ENCODE measurements at regions not wholly inside any gene's neighbourhood (a gene's known extent, or its start where the extent isn't known, plus 50 kb on each side); places are given as distances from the start of the nearest gene placed in this dataset.

DNA sequence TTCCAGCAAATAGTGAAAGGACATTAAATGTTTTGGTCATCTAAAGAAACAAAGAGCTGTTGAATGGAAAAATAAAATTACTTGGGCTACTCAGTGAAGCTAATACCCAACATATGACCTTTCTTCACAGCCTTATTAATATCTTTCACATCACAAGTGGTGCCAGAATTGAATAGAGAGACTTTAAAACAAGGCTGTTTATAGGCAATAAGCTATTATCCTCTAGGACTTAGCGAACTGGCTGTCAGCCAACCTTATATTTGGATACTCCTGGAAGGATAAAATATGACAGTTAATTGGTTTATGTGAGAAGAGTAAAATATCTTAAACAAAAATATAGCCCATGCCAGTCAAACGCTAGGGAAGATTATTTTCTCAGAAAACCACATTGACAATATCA is 225.5 kb upstream of the BLID start:
- no peak for TF ChIP-seq EGR1 (IDR thresholded peaks at IDR 0.05)
- TF ChIP-seq TEAD4 (IDR thresholded peaks at IDR 0.05) = no peak
- TF ChIP-seq TCF12 (IDR thresholded peaks at IDR 0.05; ENCODE audit: low read depth) = no peak
- TF ChIP-seq, protein P1, sequence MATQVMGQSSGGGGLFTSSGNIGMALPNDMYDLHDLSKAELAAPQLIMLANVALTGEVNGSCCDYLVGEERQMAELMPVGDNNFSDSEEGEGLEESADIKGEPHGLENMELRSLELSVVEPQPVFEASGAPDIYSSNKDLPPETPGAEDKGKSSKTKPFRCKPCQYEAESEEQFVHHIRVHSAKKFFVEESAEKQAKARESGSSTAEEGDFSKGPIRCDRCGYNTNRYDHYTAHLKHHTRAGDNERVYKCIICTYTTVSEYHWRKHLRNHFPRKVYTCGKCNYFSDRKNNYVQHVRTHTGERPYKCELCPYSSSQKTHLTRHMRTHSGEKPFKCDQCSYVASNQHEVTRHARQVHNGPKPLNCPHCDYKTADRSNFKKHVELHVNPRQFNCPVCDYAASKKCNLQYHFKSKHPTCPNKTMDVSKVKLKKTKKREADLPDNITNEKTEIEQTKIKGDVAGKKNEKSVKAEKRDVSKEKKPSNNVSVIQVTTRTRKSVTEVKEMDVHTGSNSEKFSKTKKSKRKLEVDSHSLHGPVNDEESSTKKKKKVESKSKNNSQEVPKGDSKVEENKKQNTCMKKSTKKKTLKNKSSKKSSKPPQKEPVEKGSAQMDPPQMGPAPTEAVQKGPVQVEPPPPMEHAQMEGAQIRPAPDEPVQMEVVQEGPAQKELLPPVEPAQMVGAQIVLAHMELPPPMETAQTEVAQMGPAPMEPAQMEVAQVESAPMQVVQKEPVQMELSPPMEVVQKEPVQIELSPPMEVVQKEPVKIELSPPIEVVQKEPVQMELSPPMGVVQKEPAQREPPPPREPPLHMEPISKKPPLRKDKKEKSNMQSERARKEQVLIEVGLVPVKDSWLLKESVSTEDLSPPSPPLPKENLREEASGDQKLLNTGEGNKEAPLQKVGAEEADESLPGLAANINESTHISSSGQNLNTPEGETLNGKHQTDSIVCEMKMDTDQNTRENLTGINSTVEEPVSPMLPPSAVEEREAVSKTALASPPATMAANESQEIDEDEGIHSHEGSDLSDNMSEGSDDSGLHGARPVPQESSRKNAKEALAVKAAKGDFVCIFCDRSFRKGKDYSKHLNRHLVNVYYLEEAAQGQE (IDR thresholded peaks at IDR 0.05; ENCODE audit: low read depth) = no peak
- no peak for TF ChIP-seq YY1 (IDR thresholded peaks at IDR 0.05; ENCODE audit: low read depth)
- TF ChIP-seq CEBPB (IDR thresholded peaks at IDR 0.05) = no peak
- no peak for TF ChIP-seq CREB1 (IDR thresholded peaks at IDR 0.05; ENCODE audit: low read depth)
- no peak for TF ChIP-seq EP300 (IDR thresholded peaks at IDR 0.05; ENCODE audit: borderline replicate concordance)
- no peak for TF ChIP-seq NFIC (IDR thresholded peaks at IDR 0.05)
- TF ChIP-seq TAF1 (IDR thresholded peaks at IDR 0.05; ENCODE audit: low read depth) = no peak
- TF ChIP-seq RAD21 (IDR thresholded peaks at IDR 0.05; ENCODE audit: low read depth) = no peak
- TF ChIP-seq, protein P2, sequence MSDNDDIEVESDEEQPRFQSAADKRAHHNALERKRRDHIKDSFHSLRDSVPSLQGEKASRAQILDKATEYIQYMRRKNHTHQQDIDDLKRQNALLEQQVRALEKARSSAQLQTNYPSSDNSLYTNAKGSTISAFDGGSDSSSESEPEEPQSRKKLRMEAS (IDR thresholded peaks at IDR 0.05) = no peak
- TF ChIP-seq, protein P3, sequence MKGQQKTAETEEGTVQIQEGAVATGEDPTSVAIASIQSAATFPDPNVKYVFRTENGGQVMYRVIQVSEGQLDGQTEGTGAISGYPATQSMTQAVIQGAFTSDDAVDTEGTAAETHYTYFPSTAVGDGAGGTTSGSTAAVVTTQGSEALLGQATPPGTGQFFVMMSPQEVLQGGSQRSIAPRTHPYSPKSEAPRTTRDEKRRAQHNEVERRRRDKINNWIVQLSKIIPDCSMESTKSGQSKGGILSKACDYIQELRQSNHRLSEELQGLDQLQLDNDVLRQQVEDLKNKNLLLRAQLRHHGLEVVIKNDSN (IDR thresholded peaks at IDR 0.05) = no peak
- TF ChIP-seq FOXM1 (IDR thresholded peaks at IDR 0.05; ENCODE audit: borderline replicate concordance, low read depth) = no peak
- TF ChIP-seq ZBTB7A (IDR thresholded peaks at IDR 0.05; ENCODE audit: low read depth) = no peak

DNA sequence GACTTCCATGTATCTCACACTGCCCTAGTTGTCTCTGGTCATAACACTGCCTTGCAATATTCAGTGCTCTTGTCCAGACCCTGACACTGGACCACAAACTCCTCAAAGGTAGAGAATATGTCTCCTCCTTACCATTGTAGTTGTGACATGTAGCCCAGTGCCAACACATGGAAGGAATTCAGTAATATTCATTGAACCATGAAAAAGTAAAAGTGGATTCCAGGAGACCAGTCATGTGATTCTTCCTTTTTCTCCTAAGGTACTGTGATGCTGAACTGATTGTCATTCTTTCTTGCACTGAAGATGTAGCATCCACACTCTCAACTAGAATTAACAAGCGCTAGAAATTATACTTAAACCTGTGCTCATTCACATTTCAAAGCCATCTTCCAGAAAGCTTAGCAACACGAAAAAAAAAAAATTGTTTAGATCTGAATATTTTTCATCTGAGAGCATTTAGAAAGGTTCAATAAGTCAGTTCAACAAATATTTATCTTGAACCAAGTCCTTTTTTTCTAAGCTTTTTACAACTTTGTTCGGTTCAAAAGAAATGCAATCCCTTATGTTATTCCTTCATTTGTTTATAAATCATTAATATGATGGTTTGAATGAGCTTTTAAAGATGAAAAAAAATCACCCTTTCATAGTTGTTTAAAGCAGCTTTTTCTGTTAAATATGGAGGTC is 224.7 kb upstream of the BLID start:
- TF ChIP-seq, protein P3 (IDR thresholded peaks at IDR 0.05) = peak; percentile 76
- TF ChIP-seq RAD21 (IDR thresholded peaks at IDR 0.05; ENCODE audit: low read depth) (0 out of 2 replicates have a peak, but pooled peaks have one; percentile 31), TCF12 (IDR thresholded peaks at IDR 0.05; ENCODE audit: low read depth) (peak; percentile 68), EP300 (IDR thresholded peaks at IDR 0.05; ENCODE audit: borderline replicate concordance) (peak; percentile 76; the same call in 1 of the 2 replicates), FOXM1 (IDR thresholded peaks at IDR 0.05; ENCODE audit: borderline replicate concordance, low read depth) (no peak; the same call in 1 of the 2 replicates), TAF1 (IDR thresholded peaks at IDR 0.05; ENCODE audit: low read depth) (no peak), YY1 (IDR thresholded peaks at IDR 0.05; ENCODE audit: low read depth) (0 out of 2 replicates have a peak, but pooled peaks have one; percentile 43), TEAD4 (IDR thresholded peaks at IDR 0.05) (peak; percentile 94), ZBTB7A (IDR thresholded peaks at IDR 0.05; ENCODE audit: low read depth) (no peak), NFIC (IDR thresholded peaks at IDR 0.05) (peak; percentile 70), CREB1 (IDR thresholded peaks at IDR 0.05; ENCODE audit: low read depth) (no peak), CEBPB (IDR thresholded peaks at IDR 0.05) (no peak), EGR1 (IDR thresholded peaks at IDR 0.05) (no peak)
- TF ChIP-seq, protein P1 (IDR thresholded peaks at IDR 0.05; ENCODE audit: low read depth) = no peak
- TF ChIP-seq, protein P2 (IDR thresholded peaks at IDR 0.05) = peak; percentile 69

DNA sequence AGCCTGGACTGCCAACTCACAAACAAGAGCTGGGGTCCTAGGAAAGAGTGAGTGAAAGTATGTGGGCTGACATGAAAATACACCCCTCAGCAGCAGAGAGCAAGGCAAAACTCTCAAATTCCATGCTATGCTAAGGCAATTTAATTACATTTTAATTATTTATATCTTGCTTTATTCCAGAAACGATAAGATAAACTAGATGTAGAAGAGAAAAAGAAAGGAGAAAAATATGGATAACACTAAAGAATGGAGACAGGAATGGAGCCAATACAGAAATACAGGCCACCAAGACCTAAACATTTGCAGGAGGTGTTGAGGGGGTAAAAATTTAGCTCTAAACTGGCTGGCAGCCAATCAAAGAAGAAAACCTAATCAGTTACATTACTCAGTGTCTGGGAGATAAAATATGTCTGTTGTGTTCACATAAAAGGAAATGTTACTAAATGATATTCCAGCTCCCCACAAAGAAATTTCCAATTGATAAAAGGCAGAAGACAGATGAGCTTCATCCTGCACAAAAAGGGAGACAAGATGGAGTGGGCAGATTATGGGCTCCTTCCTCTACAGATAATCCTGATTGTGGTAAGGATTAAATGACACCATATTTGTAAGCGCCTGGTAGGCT is 223.5 kb upstream of the BLID start:
- TF ChIP-seq, protein P2 (IDR thresholded peaks at IDR 0.05) = no peak
- TF ChIP-seq EP300 (IDR thresholded peaks at IDR 0.05; ENCODE audit: borderline replicate concordance) (no peak), CEBPB (IDR thresholded peaks at IDR 0.05) (no peak), CREB1 (IDR thresholded peaks at IDR 0.05; ENCODE audit: low read depth) (no peak), ZBTB7A (IDR thresholded peaks at IDR 0.05; ENCODE audit: low read depth) (no peak), NFIC (IDR thresholded peaks at IDR 0.05) (no peak), YY1 (IDR thresholded peaks at IDR 0.05; ENCODE audit: low read depth) (no peak), TCF12 (IDR thresholded peaks at IDR 0.05; ENCODE audit: low read depth) (no peak)

DNA sequence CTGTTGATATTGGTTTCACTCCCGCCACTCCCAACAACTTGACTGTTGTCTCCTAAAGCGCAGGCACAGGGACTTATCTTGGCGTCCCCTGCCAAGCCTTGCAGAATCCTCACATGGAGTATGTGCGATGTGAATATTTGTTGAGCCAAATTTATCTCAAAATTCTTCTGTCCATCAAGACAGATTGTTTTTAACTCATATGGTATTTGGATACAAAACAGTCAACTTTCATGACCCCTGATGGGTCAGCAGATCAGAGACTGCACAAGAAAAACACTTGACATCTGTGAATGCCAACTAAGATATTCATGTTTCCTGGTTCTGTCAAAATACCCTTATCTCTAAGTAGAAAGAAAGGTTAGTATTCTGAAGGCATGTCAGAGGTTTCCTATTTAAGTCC is 221.7 kb upstream of the BLID start:
- TF ChIP-seq TEAD4 (IDR thresholded peaks at IDR 0.05) (no peak), FOXM1 (IDR thresholded peaks at IDR 0.05; ENCODE audit: borderline replicate concordance, low read depth) (no peak), NFIC (IDR thresholded peaks at IDR 0.05) (no peak), ZBTB7A (IDR thresholded peaks at IDR 0.05; ENCODE audit: low read depth) (no peak), EP300 (IDR thresholded peaks at IDR 0.05; ENCODE audit: borderline replicate concordance) (no peak), YY1 (IDR thresholded peaks at IDR 0.05; ENCODE audit: low read depth) (no peak), TAF1 (IDR thresholded peaks at IDR 0.05; ENCODE audit: low read depth) (no peak), CEBPB (IDR thresholded peaks at IDR 0.05) (no peak), RAD21 (IDR thresholded peaks at IDR 0.05; ENCODE audit: low read depth) (no peak), CREB1 (IDR thresholded peaks at IDR 0.05; ENCODE audit: low read depth) (no peak), EGR1 (IDR thresholded peaks at IDR 0.05) (no peak), TCF12 (IDR thresholded peaks at IDR 0.05; ENCODE audit: low read depth) (no peak)
- TF ChIP-seq, protein P1 (IDR thresholded peaks at IDR 0.05; ENCODE audit: low read depth) = no peak
- TF ChIP-seq, protein P2 (IDR thresholded peaks at IDR 0.05) = no peak
- TF ChIP-seq, protein P3 (IDR thresholded peaks at IDR 0.05) = no peak
